ENCODE measurements at regions not wholly inside any gene's neighbourhood (a gene's known extent, or its start where the extent isn't known, plus 50 kb on each side); places are given as distances from the start of the nearest gene placed in this dataset.
"Not testable (repeated sequence)": the region's sequence is repeated elsewhere in the genome, so short reads cannot be mapped to it uniquely, and the experiment has no call there.

DNA sequence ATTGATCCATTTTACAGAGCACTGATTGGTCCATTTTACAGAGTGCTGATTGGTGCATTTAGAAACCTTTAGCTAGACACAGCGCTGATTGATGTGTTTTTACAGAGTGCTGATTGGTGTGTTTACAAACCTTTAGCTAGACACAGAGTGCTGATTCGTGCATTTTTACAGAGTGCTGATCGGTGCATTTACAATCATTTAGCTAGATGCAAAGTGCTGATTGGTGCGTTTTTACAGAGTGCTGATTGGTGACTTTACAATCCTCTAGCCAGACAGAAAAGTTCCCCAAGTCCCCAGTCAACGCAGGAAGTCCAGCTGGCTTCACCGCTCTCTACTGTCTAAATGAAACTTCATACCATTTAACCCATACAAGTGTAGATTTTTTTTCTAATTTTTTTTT is 228.5 kb upstream of the FIGN start:
- H3K36me3 Mint-ChIP-seq (ENCODE audit: low read depth); H3K27ac Mint-ChIP-seq; CTCF ChIA-PET; H3K4me3 Mint-ChIP-seq; POLR2A ChIA-PET; DNase-seq; H3K27me3 Mint-ChIP-seq; H3K9me3 Mint-ChIP-seq; H3K4me1 Mint-ChIP-seq: not testable (repeated sequence)

- H3K27me3 Mint-ChIP-seq: no peaks in the 10 kb centered on the region
- no peak for DNase-seq
- H3K4me3 Mint-ChIP-seq: no peak overlapping the region
- CTCF ChIA-PET: no interaction called here
- no peaks in the 10 kb centered on the region for H3K36me3 Mint-ChIP-seq (ENCODE audit: low read depth)
- POLR2A ChIA-PET: no interaction called here
- H3K27ac Mint-ChIP-seq: no peak overlapping the region
- H3K4me1 Mint-ChIP-seq: no peaks in the 10 kb centered on the region
- no peaks in the 10 kb centered on the region for H3K9me3 Mint-ChIP-seq
These were observed 217.6 kb upstream of the FIGN start for GRCh38 chr2:163953390-163953907.

- Mint-ChIP-seq H3K4me1 (no peaks in the 10 kb centered on the region), H3K9me3 (no peaks in the 10 kb centered on the region), H3K27ac (no peak overlapping the region), H3K36me3 (ENCODE audit: low read depth) (no peaks in the 10 kb centered on the region), H3K27me3 (no peaks in the 10 kb centered on the region), H3K4me3 (no peak overlapping the region)
- CTCF ChIA-PET: no interaction called here
- POLR2A ChIA-PET: no interaction called here
- DNase-seq: no peak
These were observed 215.5 kb upstream of the FIGN start for GRCh38 chr2:163951312-163951711.

- no peak overlapping the region for H3K4me3 Mint-ChIP-seq
- ChIA-PET POLR2A (no interaction called here), CTCF (no interaction called here)
- no peaks in the 10 kb centered on the region for H3K36me3 Mint-ChIP-seq (ENCODE audit: low read depth)
- H3K27me3 Mint-ChIP-seq: no peaks in the 10 kb centered on the region
- DNase-seq: no peak
- H3K9me3 Mint-ChIP-seq: no peaks in the 10 kb centered on the region
- H3K4me1 Mint-ChIP-seq: no peaks in the 10 kb centered on the region
- no peak overlapping the region for H3K27ac Mint-ChIP-seq
These were observed 213.9 kb upstream of the FIGN start for GRCh38 chr2:163949693-163950092.

DNA sequence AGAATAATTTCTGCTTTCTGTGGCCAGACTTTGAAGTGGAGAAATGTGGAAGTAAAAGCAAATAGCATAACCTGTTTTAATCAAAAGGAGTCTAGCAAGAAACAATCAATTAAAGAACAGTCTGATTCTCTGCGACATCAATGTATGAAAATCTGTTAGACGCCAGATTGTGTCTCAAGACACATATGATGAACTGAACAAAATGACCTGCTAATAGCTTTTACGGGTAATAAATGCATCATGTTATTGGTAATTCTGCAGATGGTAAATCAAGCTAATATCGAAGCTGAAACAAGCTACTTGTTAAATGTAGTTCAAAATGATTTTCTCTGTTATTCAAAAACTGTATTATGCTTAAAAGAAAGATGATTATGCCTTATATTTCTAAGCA is 208.5 kb upstream of the FIGN start:
- Mint-ChIP-seq H3K36me3 (ENCODE audit: low read depth) (no peaks in the 10 kb centered on the region), H3K9me3 (no peaks in the 10 kb centered on the region), H3K27me3 (no peaks in the 10 kb centered on the region), H3K4me1 (no peaks in the 10 kb centered on the region), H3K27ac (no peak overlapping the region), H3K4me3 (no peak overlapping the region)
- no peak for DNase-seq
- ChIA-PET POLR2A (no interaction called here), CTCF (no interaction called here)

- Mint-ChIP-seq H3K9me3 (no peaks in the 10 kb centered on the region), H3K27me3 (no peaks in the 10 kb centered on the region), H3K27ac (no peak overlapping the region), H3K4me3 (no peak overlapping the region), H3K36me3 (ENCODE audit: low read depth) (no peaks in the 10 kb centered on the region), H3K4me1 (no peaks in the 10 kb centered on the region)
- POLR2A ChIA-PET: no interaction called here
- no peak for DNase-seq
- CTCF ChIA-PET: no interaction called here
These were observed 207.9 kb upstream of the FIGN start for GRCh38 chr2:163943403-163944346.

GRCh38 chr2:163934131-163934530 is 198.3 kb upstream of the FIGN start:
- CTCF ChIA-PET: no interaction called here
- Mint-ChIP-seq H3K36me3 (ENCODE audit: low read depth) (no peaks in the 10 kb centered on the region), H3K9me3 (no peaks in the 10 kb centered on the region), H3K27me3 (no peaks in the 10 kb centered on the region), H3K4me1 (no peaks in the 10 kb centered on the region), H3K27ac (no peak overlapping the region), H3K4me3 (no peak overlapping the region)
- POLR2A ChIA-PET: no interaction called here
- DNase-seq: no peak

DNA sequence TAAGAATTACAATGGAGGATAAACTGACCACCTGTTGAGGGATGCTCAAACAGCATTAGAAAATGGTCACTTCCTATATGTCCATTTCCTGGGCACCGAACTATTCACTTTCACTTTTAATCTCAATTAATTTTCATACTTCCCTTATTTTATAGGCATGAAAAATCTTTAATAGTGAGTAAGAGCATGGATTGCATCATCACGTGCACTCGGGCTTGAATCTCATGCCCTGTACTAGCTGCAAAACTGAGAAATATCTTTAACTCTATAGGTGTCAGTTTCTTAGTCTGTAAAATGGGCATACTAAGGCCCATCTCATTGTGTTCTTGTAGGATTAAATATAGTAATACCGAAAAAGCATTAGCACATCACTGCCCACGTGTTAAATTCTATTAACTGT is 183.9 kb upstream of the FIGN start:
- Mint-ChIP-seq H3K9me3 (no peaks in the 10 kb centered on the region), H3K36me3 (ENCODE audit: low read depth) (no peaks in the 10 kb centered on the region), H3K4me1 (no peaks in the 10 kb centered on the region), H3K27ac (no peak overlapping the region), H3K4me3 (no peak overlapping the region), H3K27me3 (no peaks in the 10 kb centered on the region)
- no peak for DNase-seq
- ChIA-PET CTCF (no interaction called here), POLR2A (no interaction called here)

DNA sequence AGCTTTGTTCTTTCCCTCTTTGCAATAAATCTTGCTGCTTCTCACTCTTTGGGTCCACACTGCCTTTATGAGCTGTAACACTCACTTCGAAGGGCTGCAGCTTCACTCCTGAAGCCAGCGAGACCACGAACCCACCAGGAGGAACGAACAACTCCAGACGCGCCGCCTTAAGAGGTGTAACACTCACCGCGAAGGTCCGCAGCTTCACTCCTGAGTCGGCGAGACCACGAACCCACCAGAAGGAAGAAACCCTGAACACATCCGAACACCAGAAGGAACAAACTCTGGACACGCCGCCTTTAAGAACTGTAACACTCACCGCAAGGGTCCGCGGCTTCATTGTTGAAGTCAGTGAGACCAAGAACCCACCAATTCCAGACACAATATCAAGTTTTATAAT is 178.7 kb upstream of the FIGN start:
- H3K9me3 Mint-ChIP-seq; H3K27me3 Mint-ChIP-seq; H3K4me1 Mint-ChIP-seq; H3K27ac Mint-ChIP-seq; DNase-seq; H3K4me3 Mint-ChIP-seq; POLR2A ChIA-PET; CTCF ChIA-PET; H3K36me3 Mint-ChIP-seq (ENCODE audit: low read depth): not testable (repeated sequence)

DNA sequence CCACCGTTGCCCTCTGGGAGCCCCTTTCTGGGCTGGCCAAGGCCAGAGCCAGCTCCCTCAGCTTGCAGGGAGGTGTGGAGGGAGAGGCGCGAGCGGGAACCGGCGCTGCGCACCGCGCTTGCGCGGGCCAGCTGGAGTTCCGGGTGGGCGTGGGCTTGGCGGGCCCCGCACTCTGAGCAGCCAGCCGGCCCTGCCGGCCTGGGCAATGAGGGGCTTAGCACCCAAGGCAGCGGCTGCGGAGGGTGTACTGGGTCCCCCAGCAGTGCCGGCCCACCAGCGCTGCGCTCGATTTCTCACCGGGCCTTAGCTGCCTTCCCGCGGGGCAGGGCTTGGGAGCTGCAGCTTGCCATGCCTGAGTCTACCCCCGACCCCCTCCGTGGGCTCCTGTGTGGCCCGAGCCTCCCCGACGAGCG is 177.7 kb upstream of the FIGN start:
- POLR2A ChIA-PET: not testable (repeated sequence)

GRCh38 chr2:163909411-163910080 is 173.7 kb upstream of the FIGN start:
- H3K4me3 Mint-ChIP-seq: no peak overlapping the region
- no peak for DNase-seq
- H3K4me1 Mint-ChIP-seq: no peaks in the 10 kb centered on the region
- H3K27me3 Mint-ChIP-seq: no peaks in the 10 kb centered on the region
- H3K27ac Mint-ChIP-seq: no peak overlapping the region
- ChIA-PET POLR2A (no interaction called here), CTCF (no interaction called here)
- H3K36me3 Mint-ChIP-seq (ENCODE audit: low read depth): no peaks in the 10 kb centered on the region
- H3K9me3 Mint-ChIP-seq: peaks cover 6% of the 10 kb centered on the region

More for the DNA sequence above, 177.7 kb upstream of the FIGN start:
- H3K36me3 Mint-ChIP-seq (ENCODE audit: low read depth); H3K27ac Mint-ChIP-seq; H3K27me3 Mint-ChIP-seq; CTCF ChIA-PET; H3K4me1 Mint-ChIP-seq; H3K9me3 Mint-ChIP-seq; DNase-seq; H3K4me3 Mint-ChIP-seq: not testable (repeated sequence)

DNA sequence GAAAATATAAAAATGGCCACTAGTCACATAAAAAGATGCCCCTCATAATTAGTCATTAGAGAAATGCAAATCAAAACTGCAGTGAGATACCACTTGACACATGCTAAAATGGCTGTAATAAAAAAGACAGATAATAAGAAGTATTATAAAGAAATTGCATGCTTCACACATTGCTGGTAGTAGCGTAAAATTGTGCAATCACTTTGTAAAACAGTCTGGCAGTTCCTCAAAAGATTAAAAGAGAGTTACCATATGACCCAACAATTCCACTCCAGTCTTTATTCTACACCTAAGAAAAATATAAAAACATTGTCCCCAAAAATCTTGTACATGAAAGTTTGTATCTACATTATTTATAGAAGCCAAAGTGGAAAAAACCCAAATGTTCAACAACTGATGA is 170.6 kb upstream of the FIGN start:
- Mint-ChIP-seq H3K27me3 (no peaks in the 10 kb centered on the region), H3K4me1 (no peaks in the 10 kb centered on the region), H3K4me3 (no peak overlapping the region), H3K36me3 (ENCODE audit: low read depth) (no peaks in the 10 kb centered on the region), H3K9me3 (peaks cover 9% of the 10 kb centered on the region), H3K27ac (no peak overlapping the region)
- POLR2A ChIA-PET: no interaction called here
- no peak for DNase-seq
- CTCF ChIA-PET: no interaction called here

- Mint-ChIP-seq H3K27me3 (no peaks in the 10 kb centered on the region), H3K36me3 (ENCODE audit: low read depth) (no peaks in the 10 kb centered on the region), H3K4me1 (no peaks in the 10 kb centered on the region), H3K9me3 (peaks cover 16% of the 10 kb centered on the region), H3K27ac (no peak overlapping the region), H3K4me3 (no peak overlapping the region)
- CTCF ChIA-PET: no interaction called here
- POLR2A ChIA-PET: no interaction called here
- no peak for DNase-seq
These were observed 162.0 kb upstream of the FIGN start for GRCh38 chr2:163897799-163898198.

DNA sequence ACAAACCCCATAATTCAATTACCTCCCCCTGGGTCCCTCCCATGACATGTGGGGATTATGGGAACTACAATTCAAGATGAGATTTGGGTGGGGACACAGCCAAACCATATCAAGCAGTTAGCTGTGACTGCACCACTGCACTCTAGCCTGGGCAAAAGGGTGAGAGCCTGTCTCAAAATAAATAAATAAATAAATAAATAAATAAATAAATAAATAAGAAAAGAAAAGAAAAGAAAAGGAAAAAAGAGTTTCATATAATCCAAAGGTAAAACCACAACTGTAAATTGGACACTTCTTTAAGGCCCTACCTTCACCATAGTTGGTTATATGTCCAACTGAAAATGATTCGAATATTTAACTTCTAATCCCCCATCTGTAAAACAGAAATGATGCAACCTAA is 157.6 kb upstream of the FIGN start:
- H3K27ac Mint-ChIP-seq; H3K36me3 Mint-ChIP-seq (ENCODE audit: low read depth); H3K4me3 Mint-ChIP-seq; H3K4me1 Mint-ChIP-seq; CTCF ChIA-PET; DNase-seq; POLR2A ChIA-PET; H3K27me3 Mint-ChIP-seq: not testable (repeated sequence)
- peaks cover 13% of the 10 kb centered on the region for H3K9me3 Mint-ChIP-seq
